ENCODE measurements at regions not wholly inside any gene's neighbourhood (a gene's known extent, or its start where the extent isn't known, plus 50 kb on each side); places are given as distances from the start of the nearest gene placed in this dataset.
A peak's percentile ranks its signal among the peaks of the same experiment; 100 is the strongest.

- DNase-seq (no peak), ATAC-seq (ENCODE audit: low FRiP score in 2 of 2) (no peak)
- peak overlapping the region; percentile 26 to 77 (median 43) for H3K27ac ChIP-seq
- 34 to 46% methylated on average over 8 of the region's 8 CpGs for WGBS, 2 donors
- no peaks in the 10 kb centered on the region for H3K36me3 ChIP-seq
- peaks cover 0 to 18% (median 6%) of the 10 kb centered on the region in 4 donors for H3K27me3 ChIP-seq
- peaks cover 9 to 23% (median 15%) of the 10 kb centered on the region in 4 donors for H3K4me1 ChIP-seq
- no peak for TF ChIP-seq EP300 (IDR thresholded peaks at IDR 0.05)
- no peak for TF ChIP-seq CTCF (IDR thresholded peaks at IDR 0.05)
- no peak for TF ChIP-seq POLR2AphosphoS5 (IDR thresholded peaks at IDR 0.05)
- no peak for TF ChIP-seq POLR2A (IDR thresholded peaks at IDR 0.05)
- H3K4me3 ChIP-seq: peak overlapping the region in 3 of 4 donors; percentile 56 to 67 (median 56)
- H3K9me3 ChIP-seq: no peaks in the 10 kb centered on the region
These were observed 143.7 kb upstream of the ETS2 start for GRCh38 chr21:38661889-38662568.

- H3K27ac ChIP-seq: no peak overlapping the region
- TF ChIP-seq POLR2A (IDR thresholded peaks at IDR 0.05) (no peak), POLR2AphosphoS5 (IDR thresholded peaks at IDR 0.05) (no peak)
- WGBS, 2 donors: 89 to 94% methylated on average over 5 of the region's 5 CpGs
- peaks cover 0 to 18% (median 4%) of the 10 kb centered on the region in 4 donors for H3K27me3 ChIP-seq
- no peak for DNase-seq
- no peaks in the 10 kb centered on the region for H3K9me3 ChIP-seq
- no peak for ATAC-seq (ENCODE audit: low FRiP score in 2 of 2)
- H3K36me3 ChIP-seq: no peaks in the 10 kb centered on the region
- H3K4me3 ChIP-seq: no peak overlapping the region
- H3K4me1 ChIP-seq: peaks cover 9 to 23% (median 15%) of the 10 kb centered on the region in 4 donors
These were observed 142.4 kb upstream of the ETS2 start for GRCh38 chr21:38663282-38663681.

GRCh38 chr21:38664315-38664714 lies 141.4 kb upstream of the ETS2 start:
- Histone ChIP-seq H3K4me1 (peaks cover 9 to 23% (median 15%) of the 10 kb centered on the region in 4 donors), H3K36me3 (no peaks in the 10 kb centered on the region), H3K9me3 (no peaks in the 10 kb centered on the region), H3K4me3 (no peak overlapping the region), H3K27me3 (peaks cover 0 to 18% (median 4%) of the 10 kb centered on the region in 4 donors), H3K27ac (no peak overlapping the region)
- TF ChIP-seq CTCF (IDR thresholded peaks at IDR 0.05) (no peak), EP300 (IDR thresholded peaks at IDR 0.05) (no peak), POLR2A (IDR thresholded peaks at IDR 0.05) (no peak), POLR2AphosphoS5 (IDR thresholded peaks at IDR 0.05) (no peak)
- 73 to 77% methylated on average over 4 of the region's 4 CpGs for WGBS, 2 donors
- ATAC-seq (ENCODE audit: low FRiP score in 2 of 2) (no peak), DNase-seq (no peak)

- ATAC-seq (ENCODE audit: low FRiP score in 2 of 2) (no peak), DNase-seq (no peak)
- TF ChIP-seq POLR2A (IDR thresholded peaks at IDR 0.05): no peak
- H3K9me3 ChIP-seq: no peaks in the 10 kb centered on the region
- H3K4me3 ChIP-seq: no peak overlapping the region
- 62 to 64% methylated on average over 4 of the region's 4 CpGs for WGBS, 2 donors
- H3K27ac ChIP-seq: no peak overlapping the region
- peaks cover 0 to 17% (median 4%) of the 10 kb centered on the region in 4 donors for H3K27me3 ChIP-seq
- peaks cover 9 to 22% (median 15%) of the 10 kb centered on the region in 4 donors for H3K4me1 ChIP-seq
- H3K36me3 ChIP-seq: no peaks in the 10 kb centered on the region
These were observed 140.9 kb upstream of the ETS2 start for GRCh38 chr21:38664841-38665240.

- WGBS, 2 donors: 70 to 78% methylated on average over 11 of the region's 11 CpGs
- DNase-seq: no peak
- no peak overlapping the region for H3K27ac ChIP-seq
These were observed 138.3 kb upstream of the ETS2 start for GRCh38 chr21:38667291-38667870.

More at GRCh38 chr21:38667291-38667870, 138.3 kb upstream of the ETS2 start:
- no peaks in the 10 kb centered on the region for H3K9me3 ChIP-seq
- TF ChIP-seq EP300 (IDR thresholded peaks at IDR 0.05) (no peak), CTCF (IDR thresholded peaks at IDR 0.05) (no peak), POLR2AphosphoS5 (IDR thresholded peaks at IDR 0.05) (no peak), POLR2A (IDR thresholded peaks at IDR 0.05) (no peak)
- H3K4me3 ChIP-seq: no peak overlapping the region
- no peak for ATAC-seq (ENCODE audit: low FRiP score in 2 of 2)
- no peaks in the 10 kb centered on the region for H3K27me3 ChIP-seq
- H3K4me1 ChIP-seq: no peaks in the 10 kb centered on the region
- no peaks in the 10 kb centered on the region for H3K36me3 ChIP-seq
